Activated naive CD4-positive, alpha-beta T cell treated with anti-CD3 and anti-CD28 coated beads for 36 hours (primary cell): ENCODE measurements at regions not wholly inside any gene's neighbourhood (a gene's known extent, or its start where the extent isn't known, plus 50 kb on each side); places are given as distances from the start of the nearest gene placed in this dataset.
"Not testable (repeated sequence)": the region's sequence is repeated elsewhere in the genome, so short reads cannot be mapped to it uniquely, and the experiment has no call there.

Experiments used
- CTCF ChIA-PET: fragments of 350-600 bp; sonication (Branson Sonifier 250); formaldehyde crosslinking; loops from one replicate; lab custom pipeline; 2021; ENCODE audit warnings: antibody characterized with exemption; lab: Charles Lee
- DNase-seq: peaks from one replicate; pipeline ENCODE4 v3.0.0-alpha.2; 2020
- H3K27ac Mint-ChIP-seq: one replicate; pipeline ENCODE4 v1.8.0; 2021; ENCODE audit warnings: mild to moderate bottlenecking, mixed read lengths
- H3K27me3 Mint-ChIP-seq: one replicate; pipeline ENCODE4 v1.8.0; 2021; ENCODE audit warnings: low read depth, mixed read lengths
- H3K36me3 Mint-ChIP-seq: one replicate; pipeline ENCODE4 v1.8.0; 2021; ENCODE audit warnings: low read depth, mixed read lengths
- H3K4me1 Mint-ChIP-seq: one replicate; pipeline ENCODE4 v1.8.0; 2021; ENCODE audit warnings: low read depth, mixed read lengths
- H3K4me3 Mint-ChIP-seq: one replicate; pipeline ENCODE4 v1.8.0; 2021; ENCODE audit warnings: mild to moderate bottlenecking, moderate library complexity, mixed read lengths
- H3K9me3 Mint-ChIP-seq: one replicate; pipeline ENCODE4 v1.8.0; 2021; ENCODE audit warnings: mixed read lengths
- intact Hi-C: fragments of 100-400 bp; cut with micrococcal nuclease; formaldehyde crosslinking; loops from one replicate; pipeline ENCODE4 v1.15.1; 2023

- DNase-seq, H3K27ac Mint-ChIP-seq, H3K36me3 Mint-ChIP-seq, CTCF ChIA-PET, H3K4me3 Mint-ChIP-seq, H3K4me1 Mint-ChIP-seq, intact Hi-C loops, H3K27me3 Mint-ChIP-seq: not testable (repeated sequence)
- peaks cover 16% of the 10 kb centered on the region for H3K9me3 Mint-ChIP-seq
Measured at GRCh38 chr6:23665911-23666310, 460.1 kb upstream of the NRSN1 start.

- CTCF ChIA-PET, result no interaction called here
- Mint-ChIP-seq H3K36me3 (no peaks in the 10 kb centered on the region), H3K27me3 (no peaks in the 10 kb centered on the region), H3K27ac (no peak overlapping the region), H3K4me3 (no peak overlapping the region), H3K9me3 (peaks cover 38% of the 10 kb centered on the region), H3K4me1 (no peaks in the 10 kb centered on the region)
- DNase-seq, result no peak
- intact Hi-C loops, result no loop called here
Measured at GRCh38 chr6:23672737-23673136, 453.3 kb upstream of the NRSN1 start.

- intact Hi-C loops, result no loop called here
- H3K4me3 Mint-ChIP-seq, result no peak overlapping the region
- CTCF ChIA-PET, result no interaction called here
- H3K9me3 Mint-ChIP-seq, result peaks cover 16% of the 10 kb centered on the region
- H3K4me1 Mint-ChIP-seq, result no peaks in the 10 kb centered on the region
- H3K36me3 Mint-ChIP-seq, result no peaks in the 10 kb centered on the region
- no peak for DNase-seq
- no peak overlapping the region for H3K27ac Mint-ChIP-seq
- no peaks in the 10 kb centered on the region for H3K27me3 Mint-ChIP-seq
Measured at GRCh38 chr6:23678626-23679025, 447.4 kb upstream of the NRSN1 start.

- H3K27me3 Mint-ChIP-seq, result no peaks in the 10 kb centered on the region
- CTCF ChIA-PET, result no interaction called here
Measured at GRCh38 chr6:23681743-23682142, 444.3 kb upstream of the NRSN1 start.

GRCh38 chr6:23688650-23689049, 437.4 kb upstream of the NRSN1 start:
- no peaks in the 10 kb centered on the region for H3K4me1 Mint-ChIP-seq
- intact Hi-C loops, result no loop called here
- H3K27me3 Mint-ChIP-seq, result no peaks in the 10 kb centered on the region
- H3K4me3 Mint-ChIP-seq, result no peak overlapping the region
- CTCF ChIA-PET, result no interaction called here
- H3K36me3 Mint-ChIP-seq, result no peaks in the 10 kb centered on the region
- H3K9me3 Mint-ChIP-seq, result no peaks in the 10 kb centered on the region
- no peak for DNase-seq
- no peak overlapping the region for H3K27ac Mint-ChIP-seq

More at GRCh38 chr6:23681743-23682142, 444.3 kb upstream of the NRSN1 start:
- intact Hi-C loops, result no loop called here
- no peak for DNase-seq
- Mint-ChIP-seq H3K4me3 (no peak overlapping the region), H3K9me3 (no peaks in the 10 kb centered on the region), H3K27ac (no peak overlapping the region), H3K36me3 (no peaks in the 10 kb centered on the region), H3K4me1 (no peaks in the 10 kb centered on the region)

GRCh38 chr6:23690453-23691049, 435.5 kb upstream of the NRSN1 start:
- intact Hi-C loops, result no loop called here
- no peaks in the 10 kb centered on the region for H3K9me3 Mint-ChIP-seq
- CTCF ChIA-PET, result no interaction called here
- no peaks in the 10 kb centered on the region for H3K27me3 Mint-ChIP-seq
- H3K4me1 Mint-ChIP-seq, result no peaks in the 10 kb centered on the region
- H3K27ac Mint-ChIP-seq, result no peak overlapping the region
- no peak for DNase-seq
- no peak overlapping the region for H3K4me3 Mint-ChIP-seq
- no peaks in the 10 kb centered on the region for H3K36me3 Mint-ChIP-seq

GRCh38 chr6:23692184-23692583, 433.8 kb upstream of the NRSN1 start:
- H3K36me3 Mint-ChIP-seq, result no peaks in the 10 kb centered on the region

GRCh38 chr6:23696992-23697391, 429.0 kb upstream of the NRSN1 start:
- intact Hi-C loops, result no loop called here
- DNase-seq, result no peak
- no peaks in the 10 kb centered on the region for H3K9me3 Mint-ChIP-seq

More at GRCh38 chr6:23692184-23692583, 433.8 kb upstream of the NRSN1 start:
- H3K27ac Mint-ChIP-seq, result no peak overlapping the region
- CTCF ChIA-PET, result no interaction called here
- H3K4me1 Mint-ChIP-seq, result no peaks in the 10 kb centered on the region
- no peaks in the 10 kb centered on the region for H3K27me3 Mint-ChIP-seq
- no peak for DNase-seq
- intact Hi-C loops, result no loop called here
- no peak overlapping the region for H3K4me3 Mint-ChIP-seq
- no peaks in the 10 kb centered on the region for H3K9me3 Mint-ChIP-seq

GRCh38 chr6:23704479-23705052, 421.4 kb upstream of the NRSN1 start:
- no peaks in the 10 kb centered on the region for H3K36me3 Mint-ChIP-seq
- H3K27me3 Mint-ChIP-seq, result no peaks in the 10 kb centered on the region
- no peak for DNase-seq
- CTCF ChIA-PET, result no interaction called here
- H3K4me3 Mint-ChIP-seq, result no peak overlapping the region
- H3K9me3 Mint-ChIP-seq, result no peaks in the 10 kb centered on the region
- no peak overlapping the region for H3K27ac Mint-ChIP-seq
- H3K4me1 Mint-ChIP-seq, result no peaks in the 10 kb centered on the region
- intact Hi-C loops, result no loop called here

More at GRCh38 chr6:23696992-23697391, 429.0 kb upstream of the NRSN1 start:
- H3K4me3 Mint-ChIP-seq, result no peak overlapping the region
- CTCF ChIA-PET, result no interaction called here
- H3K4me1 Mint-ChIP-seq, result no peaks in the 10 kb centered on the region
- H3K27me3 Mint-ChIP-seq, result no peaks in the 10 kb centered on the region
- H3K36me3 Mint-ChIP-seq, result no peaks in the 10 kb centered on the region
- no peak overlapping the region for H3K27ac Mint-ChIP-seq

- H3K36me3 Mint-ChIP-seq, result no peaks in the 10 kb centered on the region
- H3K27ac Mint-ChIP-seq, result no peak overlapping the region
- intact Hi-C loops, result no loop called here
- H3K27me3 Mint-ChIP-seq, result no peaks in the 10 kb centered on the region
- DNase-seq, result no peak
- H3K4me3 Mint-ChIP-seq, result no peak overlapping the region
- no peaks in the 10 kb centered on the region for H3K4me1 Mint-ChIP-seq
- CTCF ChIA-PET, result no interaction called here
- H3K9me3 Mint-ChIP-seq, result no peaks in the 10 kb centered on the region
Measured at GRCh38 chr6:23705697-23706096, 420.3 kb upstream of the NRSN1 start.

- H3K27ac Mint-ChIP-seq, result no peak overlapping the region
- CTCF ChIA-PET, result no interaction called here
- no peak for DNase-seq
- no peaks in the 10 kb centered on the region for H3K9me3 Mint-ChIP-seq
- no peaks in the 10 kb centered on the region for H3K4me1 Mint-ChIP-seq
- H3K36me3 Mint-ChIP-seq, result no peaks in the 10 kb centered on the region
- H3K4me3 Mint-ChIP-seq, result no peak overlapping the region
- intact Hi-C loops, result no loop called here
- H3K27me3 Mint-ChIP-seq, result no peaks in the 10 kb centered on the region
Measured at GRCh38 chr6:23712756-23713155, 413.3 kb upstream of the NRSN1 start.

GRCh38 chr6:23713211-23713610, 412.8 kb upstream of the NRSN1 start:
- Mint-ChIP-seq H3K36me3 (no peaks in the 10 kb centered on the region), H3K9me3 (no peaks in the 10 kb centered on the region), H3K27me3 (no peaks in the 10 kb centered on the region), H3K4me1 (no peaks in the 10 kb centered on the region), H3K4me3 (no peak overlapping the region), H3K27ac (no peak overlapping the region)
- no peak for DNase-seq
- intact Hi-C loops, result no loop called here
- CTCF ChIA-PET, result no interaction called here

GRCh38 chr6:23728707-23729106, 397.3 kb upstream of the NRSN1 start:
- no peak overlapping the region for H3K27ac Mint-ChIP-seq
- no peaks in the 10 kb centered on the region for H3K4me1 Mint-ChIP-seq
- no peak for DNase-seq
- no peak overlapping the region for H3K4me3 Mint-ChIP-seq
- H3K9me3 Mint-ChIP-seq, result no peaks in the 10 kb centered on the region
- intact Hi-C loops, result no loop called here
- no peaks in the 10 kb centered on the region for H3K27me3 Mint-ChIP-seq
- CTCF ChIA-PET, result no interaction called here
- no peaks in the 10 kb centered on the region for H3K36me3 Mint-ChIP-seq
